OCI-LY7 (cell line): ENCODE measurements at regions not wholly inside any gene's neighbourhood (a gene's known extent, or its start where the extent isn't known, plus 50 kb on each side); places are given as distances from the start of the nearest gene placed in this dataset.

Source experiments
- CTCF ChIP-seq: fragments of 200-600 bp; sonication (generic); conservative IDR thresholded peaks from 2 replicates; pipeline ENCODE4 v1.5.1; 2014; ENCODE audit warnings: mild to moderate bottlenecking, antibody characterized with exemption, low read length, moderate library complexity, mixed read lengths
- EZH2phosphoT487 ChIP-seq: fragments of 200-600 bp; sonication (generic); IDR thresholded peaks from 2 replicates; pipeline ENCODE4 v1.6.1; 2018; ENCODE audit warnings: low read depth, borderline replicate concordance, mild to moderate bottlenecking, mixed run types, antibody characterized with exemption, low read length, moderate library complexity, mixed read lengths

GRCh38 chr6:71103130-71103529 is 146.3 kb upstream of the B3GAT2 start:
- no peak for TF ChIP-seq CTCF
- no peak for TF ChIP-seq EZH2phosphoT487
